Liver (tissue), 3 donors: ENCODE measurements at regions not wholly inside any gene's neighbourhood (a gene's known extent, or its start where the extent isn't known, plus 50 kb on each side); places are given as distances from the start of the nearest gene placed in this dataset.

Experiments used
- EGR1 ChIP-seq, 2 donors: IDR thresholded peaks; 2 replicates each; pipeline ENCODE4 v1.6.1; 2016 to 2018; ENCODE audit warnings: antibody characterized with exemption in 2 of 2, low read depth in 2 of 2
- FOXA2 ChIP-seq: IDR thresholded peaks from 2 replicates; pipeline ENCODE4 v1.6.1; 2016; ENCODE audit warnings: antibody characterized with exemption
- JUND ChIP-seq, 2 donors: IDR thresholded peaks; 2 replicates each; pipeline ENCODE4 v1.6.1; 2016; ENCODE audit warnings: antibody characterized with exemption in 2 of 2
- RAD21 ChIP-seq, 2 donors: IDR thresholded peaks; 2 replicates each; pipeline ENCODE4 v1.6.1; 2016; ENCODE audit warnings: antibody characterized with exemption in 2 of 2, mild to moderate bottlenecking in 2 of 2
- RXRA ChIP-seq, 2 donors: IDR thresholded peaks; 2 replicates each; pipeline ENCODE4 v1.6.1; 2017 to 2018; ENCODE audit warnings: antibody characterized with exemption in 2 of 2, mild to moderate bottlenecking in 1 of 2
- SP1 ChIP-seq: IDR thresholded peaks from 2 replicates; pipeline ENCODE4 v1.6.1; 2018; ENCODE audit warnings: antibody characterized with exemption, mild to moderate bottlenecking
- TAF1 ChIP-seq: conservative IDR thresholded peaks from 2 replicates; pipeline ENCODE4 v1.6.1; 2016; ENCODE audit warnings: antibody characterized with exemption, mild to moderate bottlenecking
- YY1 ChIP-seq: IDR thresholded peaks from 2 replicates; pipeline ENCODE4 v1.6.1; 2016; ENCODE audit warnings: antibody characterized with exemption, mild to moderate bottlenecking
- TF ChIP-seq, protein P1 (sequence below): IDR thresholded peaks from 2 replicates; pipeline ENCODE4 v1.6.1; 2016; ENCODE audit warnings: antibody characterized with exemption
- TF ChIP-seq, protein P2 (sequence below): fragments of 150-350 bp; IDR thresholded peaks from 2 replicates; pipeline ENCODE4 v1.5.1; 2017; ENCODE audit warnings: improper control_type of control experiment, low read depth, low read length; ENCODE audit not compliant: missing input control
- TF ChIP-seq, protein P3 (sequence below): IDR thresholded peaks from 2 replicates; pipeline ENCODE4 v1.6.1; 2016; ENCODE audit warnings: antibody characterized with exemption, mild to moderate bottlenecking
- TF ChIP-seq, protein P4 (sequence below): IDR thresholded peaks from 2 replicates; pipeline ENCODE4 v1.6.1; 2016; ENCODE audit warnings: antibody characterized with exemption
- donor health status: healthy.
- donor health status: healthy.

DNA sequence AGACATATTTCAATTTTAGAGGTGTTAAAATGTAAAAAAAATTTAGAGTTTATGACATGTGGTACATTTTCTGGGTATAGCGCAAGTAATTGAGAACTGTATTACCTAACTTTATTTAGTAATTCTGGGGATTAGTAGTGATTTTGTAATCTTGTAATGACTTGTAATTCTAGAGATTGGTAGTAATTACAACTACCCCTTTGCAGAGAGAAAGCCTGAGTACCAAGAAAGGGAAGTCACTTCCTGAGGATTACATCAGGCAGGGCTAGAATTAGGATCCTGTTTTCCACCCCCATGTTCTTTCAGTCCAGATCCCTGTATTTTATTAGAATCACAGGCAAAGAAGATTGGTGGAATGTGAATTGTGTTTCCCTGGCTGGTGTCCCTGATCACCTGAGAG lies 274.9 kb downstream of the KCNRG start:
- TF ChIP-seq, protein P1, sequence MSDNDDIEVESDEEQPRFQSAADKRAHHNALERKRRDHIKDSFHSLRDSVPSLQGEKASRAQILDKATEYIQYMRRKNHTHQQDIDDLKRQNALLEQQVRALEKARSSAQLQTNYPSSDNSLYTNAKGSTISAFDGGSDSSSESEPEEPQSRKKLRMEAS: no peak
- TF ChIP-seq, protein P2, sequence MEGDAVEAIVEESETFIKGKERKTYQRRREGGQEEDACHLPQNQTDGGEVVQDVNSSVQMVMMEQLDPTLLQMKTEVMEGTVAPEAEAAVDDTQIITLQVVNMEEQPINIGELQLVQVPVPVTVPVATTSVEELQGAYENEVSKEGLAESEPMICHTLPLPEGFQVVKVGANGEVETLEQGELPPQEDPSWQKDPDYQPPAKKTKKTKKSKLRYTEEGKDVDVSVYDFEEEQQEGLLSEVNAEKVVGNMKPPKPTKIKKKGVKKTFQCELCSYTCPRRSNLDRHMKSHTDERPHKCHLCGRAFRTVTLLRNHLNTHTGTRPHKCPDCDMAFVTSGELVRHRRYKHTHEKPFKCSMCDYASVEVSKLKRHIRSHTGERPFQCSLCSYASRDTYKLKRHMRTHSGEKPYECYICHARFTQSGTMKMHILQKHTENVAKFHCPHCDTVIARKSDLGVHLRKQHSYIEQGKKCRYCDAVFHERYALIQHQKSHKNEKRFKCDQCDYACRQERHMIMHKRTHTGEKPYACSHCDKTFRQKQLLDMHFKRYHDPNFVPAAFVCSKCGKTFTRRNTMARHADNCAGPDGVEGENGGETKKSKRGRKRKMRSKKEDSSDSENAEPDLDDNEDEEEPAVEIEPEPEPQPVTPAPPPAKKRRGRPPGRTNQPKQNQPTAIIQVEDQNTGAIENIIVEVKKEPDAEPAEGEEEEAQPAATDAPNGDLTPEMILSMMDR: no peak
- no peak for TF ChIP-seq TAF1
- no peak for TF ChIP-seq EGR1 (IDR thresholded peaks at IDR 0.05; ENCODE audit: low read depth in 2 of 2)
- TF ChIP-seq, protein P3, sequence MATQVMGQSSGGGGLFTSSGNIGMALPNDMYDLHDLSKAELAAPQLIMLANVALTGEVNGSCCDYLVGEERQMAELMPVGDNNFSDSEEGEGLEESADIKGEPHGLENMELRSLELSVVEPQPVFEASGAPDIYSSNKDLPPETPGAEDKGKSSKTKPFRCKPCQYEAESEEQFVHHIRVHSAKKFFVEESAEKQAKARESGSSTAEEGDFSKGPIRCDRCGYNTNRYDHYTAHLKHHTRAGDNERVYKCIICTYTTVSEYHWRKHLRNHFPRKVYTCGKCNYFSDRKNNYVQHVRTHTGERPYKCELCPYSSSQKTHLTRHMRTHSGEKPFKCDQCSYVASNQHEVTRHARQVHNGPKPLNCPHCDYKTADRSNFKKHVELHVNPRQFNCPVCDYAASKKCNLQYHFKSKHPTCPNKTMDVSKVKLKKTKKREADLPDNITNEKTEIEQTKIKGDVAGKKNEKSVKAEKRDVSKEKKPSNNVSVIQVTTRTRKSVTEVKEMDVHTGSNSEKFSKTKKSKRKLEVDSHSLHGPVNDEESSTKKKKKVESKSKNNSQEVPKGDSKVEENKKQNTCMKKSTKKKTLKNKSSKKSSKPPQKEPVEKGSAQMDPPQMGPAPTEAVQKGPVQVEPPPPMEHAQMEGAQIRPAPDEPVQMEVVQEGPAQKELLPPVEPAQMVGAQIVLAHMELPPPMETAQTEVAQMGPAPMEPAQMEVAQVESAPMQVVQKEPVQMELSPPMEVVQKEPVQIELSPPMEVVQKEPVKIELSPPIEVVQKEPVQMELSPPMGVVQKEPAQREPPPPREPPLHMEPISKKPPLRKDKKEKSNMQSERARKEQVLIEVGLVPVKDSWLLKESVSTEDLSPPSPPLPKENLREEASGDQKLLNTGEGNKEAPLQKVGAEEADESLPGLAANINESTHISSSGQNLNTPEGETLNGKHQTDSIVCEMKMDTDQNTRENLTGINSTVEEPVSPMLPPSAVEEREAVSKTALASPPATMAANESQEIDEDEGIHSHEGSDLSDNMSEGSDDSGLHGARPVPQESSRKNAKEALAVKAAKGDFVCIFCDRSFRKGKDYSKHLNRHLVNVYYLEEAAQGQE: no peak
- no peak for TF ChIP-seq SP1
- TF ChIP-seq RXRA (IDR thresholded peaks at IDR 0.05): no peak
- TF ChIP-seq JUND (IDR thresholded peaks at IDR 0.05): no peak
- TF ChIP-seq, protein P4, sequence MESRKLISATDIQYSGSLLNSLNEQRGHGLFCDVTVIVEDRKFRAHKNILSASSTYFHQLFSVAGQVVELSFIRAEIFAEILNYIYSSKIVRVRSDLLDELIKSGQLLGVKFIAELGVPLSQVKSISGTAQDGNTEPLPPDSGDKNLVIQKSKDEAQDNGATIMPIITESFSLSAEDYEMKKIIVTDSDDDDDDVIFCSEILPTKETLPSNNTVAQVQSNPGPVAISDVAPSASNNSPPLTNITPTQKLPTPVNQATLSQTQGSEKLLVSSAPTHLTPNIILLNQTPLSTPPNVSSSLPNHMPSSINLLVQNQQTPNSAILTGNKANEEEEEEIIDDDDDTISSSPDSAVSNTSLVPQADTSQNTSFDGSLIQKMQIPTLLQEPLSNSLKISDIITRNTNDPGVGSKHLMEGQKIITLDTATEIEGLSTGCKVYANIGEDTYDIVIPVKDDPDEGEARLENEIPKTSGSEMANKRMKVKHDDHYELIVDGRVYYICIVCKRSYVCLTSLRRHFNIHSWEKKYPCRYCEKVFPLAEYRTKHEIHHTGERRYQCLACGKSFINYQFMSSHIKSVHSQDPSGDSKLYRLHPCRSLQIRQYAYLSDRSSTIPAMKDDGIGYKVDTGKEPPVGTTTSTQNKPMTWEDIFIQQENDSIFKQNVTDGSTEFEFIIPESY: no peak
- no peak for TF ChIP-seq YY1
- TF ChIP-seq RAD21 (IDR thresholded peaks at IDR 0.05): no peak
- no peak for TF ChIP-seq FOXA2
